ENCODE measurements at regions not wholly inside any gene's neighbourhood (a gene's known extent, or its start where the extent isn't known, plus 50 kb on each side); places are given as distances from the start of the nearest gene placed in this dataset.
"Not testable (repeated sequence)": the region's sequence is repeated elsewhere in the genome, so short reads cannot be mapped to it uniquely, and the experiment has no call there.

DNA sequence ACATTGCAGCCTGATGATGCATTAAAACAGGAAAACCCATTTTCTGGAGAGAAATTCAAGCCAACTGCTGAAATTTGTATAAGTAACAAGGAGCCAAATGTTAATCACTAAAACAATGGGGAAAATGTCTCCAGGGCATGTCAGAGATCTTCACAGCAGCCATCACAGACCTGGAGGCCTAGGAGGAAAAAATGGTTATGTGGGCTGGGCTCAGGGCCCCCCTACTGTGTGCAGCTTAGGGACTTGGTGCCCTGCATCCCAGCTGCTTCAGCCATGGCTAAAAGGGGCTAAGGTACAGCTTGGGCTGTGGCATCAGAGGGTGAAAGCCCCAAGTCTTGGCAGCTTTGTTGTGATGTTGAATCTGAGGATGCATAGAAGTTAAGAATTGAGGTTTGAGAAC, 479.8 kb downstream of the BCKDHB start:
- no peak overlapping the region for H3K4me3 ChIP-seq (ENCODE audit: low read depth, low read length, poor library complexity, severe bottlenecking)
- H3K4me1 ChIP-seq (ENCODE audit: insufficient read depth, low read length, poor library complexity, severe bottlenecking): no peaks in the 10 kb centered on the region
- H4K20me1 ChIP-seq (ENCODE audit: insufficient read depth, low read length): no peaks in the 10 kb centered on the region
- DNase-seq (ENCODE audit: low spot score): no peak
- H3K36me3 ChIP-seq (ENCODE audit: insufficient read depth, low read length): no peaks in the 10 kb centered on the region
- POLR2A ChIA-PET: no interaction called here
- no peaks in the 10 kb centered on the region for H3K79me2 ChIP-seq (ENCODE audit: insufficient read depth, low read depth, low read length)
- BruUV-seq (replicated peaks): no TSS peak
- no peak overlapping the region for H3K27ac ChIP-seq (ENCODE audit: low read depth, low read length, poor library complexity, severe bottlenecking)
- intact Hi-C loops (cut with micrococcal nuclease; ENCODE audit: unreplicated experiment): no loop called here
- CTCF ChIA-PET (ENCODE audit: unreplicated experiment): no interaction called here
- TF ChIP-seq EZH2phosphoT487 (IDR thresholded peaks at IDR 0.05; ENCODE audit: borderline replicate concordance, low read depth, low read length): no peak
- TF ChIP-seq, protein P1, sequence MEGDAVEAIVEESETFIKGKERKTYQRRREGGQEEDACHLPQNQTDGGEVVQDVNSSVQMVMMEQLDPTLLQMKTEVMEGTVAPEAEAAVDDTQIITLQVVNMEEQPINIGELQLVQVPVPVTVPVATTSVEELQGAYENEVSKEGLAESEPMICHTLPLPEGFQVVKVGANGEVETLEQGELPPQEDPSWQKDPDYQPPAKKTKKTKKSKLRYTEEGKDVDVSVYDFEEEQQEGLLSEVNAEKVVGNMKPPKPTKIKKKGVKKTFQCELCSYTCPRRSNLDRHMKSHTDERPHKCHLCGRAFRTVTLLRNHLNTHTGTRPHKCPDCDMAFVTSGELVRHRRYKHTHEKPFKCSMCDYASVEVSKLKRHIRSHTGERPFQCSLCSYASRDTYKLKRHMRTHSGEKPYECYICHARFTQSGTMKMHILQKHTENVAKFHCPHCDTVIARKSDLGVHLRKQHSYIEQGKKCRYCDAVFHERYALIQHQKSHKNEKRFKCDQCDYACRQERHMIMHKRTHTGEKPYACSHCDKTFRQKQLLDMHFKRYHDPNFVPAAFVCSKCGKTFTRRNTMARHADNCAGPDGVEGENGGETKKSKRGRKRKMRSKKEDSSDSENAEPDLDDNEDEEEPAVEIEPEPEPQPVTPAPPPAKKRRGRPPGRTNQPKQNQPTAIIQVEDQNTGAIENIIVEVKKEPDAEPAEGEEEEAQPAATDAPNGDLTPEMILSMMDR (conservative IDR thresholded peaks at IDR 0.05; ENCODE audit: low read length): no peak
- no peaks in the 10 kb centered on the region for H3K9me2 ChIP-seq (ENCODE audit: insufficient read depth, low read length)
- no peaks in the 10 kb centered on the region for H3K9me3 ChIP-seq (ENCODE audit: low read length)
- no peak overlapping the region for H3K4me2 ChIP-seq (ENCODE audit: low read length)
- no peak overlapping the region for H2AFZ ChIP-seq (ENCODE audit: low read length)

DNA sequence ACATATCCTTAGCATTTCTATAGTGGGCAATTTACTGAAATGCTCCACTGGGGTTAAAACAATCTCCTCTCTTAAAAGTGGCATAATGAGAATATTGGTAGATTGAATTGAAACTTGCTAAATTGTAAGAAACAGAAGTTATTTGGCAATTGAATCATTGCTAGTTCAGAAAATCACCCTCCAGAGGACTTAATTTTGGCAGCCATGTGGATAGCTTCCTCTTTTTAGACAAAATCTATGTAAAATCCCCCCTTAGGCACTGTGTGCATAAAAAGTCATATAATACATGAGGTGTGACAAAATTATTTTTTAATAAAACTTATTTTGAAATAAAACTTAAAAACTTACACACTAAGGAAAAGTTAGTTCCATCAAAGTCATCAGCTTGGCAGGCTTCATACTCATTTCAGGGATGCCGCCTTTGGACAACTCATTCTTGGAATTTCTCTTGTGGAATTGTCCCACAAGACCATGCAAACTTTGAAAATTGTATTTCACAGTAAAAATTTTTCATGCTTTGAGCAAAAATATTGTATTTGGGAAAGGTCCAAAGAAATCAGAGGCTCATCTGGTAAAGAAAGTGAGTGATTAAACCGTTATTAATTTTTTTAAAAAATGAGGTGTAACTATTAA, 473.0 kb downstream of the BCKDHB start:
- BruUV-seq (replicated peaks): no TSS peak
- CTCF ChIA-PET (ENCODE audit: unreplicated experiment): no interaction called here
- no peak for TF ChIP-seq EZH2phosphoT487 (IDR thresholded peaks at IDR 0.05; ENCODE audit: borderline replicate concordance, low read depth, low read length)
- TF ChIP-seq, protein P1 (conservative IDR thresholded peaks at IDR 0.05; ENCODE audit: low read length): no peak

DNA sequence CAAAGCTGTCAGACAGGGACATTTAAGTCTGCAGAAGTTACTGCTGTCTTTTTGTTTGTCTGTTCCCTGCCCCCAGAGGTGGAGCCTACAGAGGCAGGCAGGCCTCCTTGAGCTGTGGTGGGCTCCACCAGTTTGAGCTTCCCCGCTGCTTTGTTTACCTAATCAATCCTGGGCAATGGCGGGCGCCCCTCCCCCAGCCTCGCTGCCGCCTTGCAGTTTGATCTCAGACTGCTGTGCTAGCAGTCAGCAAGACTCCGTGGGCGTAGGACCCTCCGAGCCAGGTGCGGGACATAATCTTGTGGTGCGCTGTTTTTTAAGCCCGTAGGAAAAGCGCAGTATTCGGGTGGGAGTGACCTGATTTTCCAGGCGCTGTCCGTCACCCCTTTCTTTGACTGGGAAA, 466.8 kb downstream of the BCKDHB start:
- H3K9me3 ChIP-seq (ENCODE audit: low read length); intact Hi-C loops (cut with micrococcal nuclease; ENCODE audit: unreplicated experiment); H3K4me2 ChIP-seq (ENCODE audit: low read length); H3K27ac ChIP-seq (ENCODE audit: low read depth, low read length, poor library complexity, severe bottlenecking); H2AFZ ChIP-seq (ENCODE audit: low read length); H4K20me1 ChIP-seq (ENCODE audit: insufficient read depth, low read length); H3K4me3 ChIP-seq (ENCODE audit: low read depth, low read length, poor library complexity, severe bottlenecking); H3K36me3 ChIP-seq (ENCODE audit: insufficient read depth, low read length); CTCF ChIA-PET (ENCODE audit: unreplicated experiment); H3K4me1 ChIP-seq (ENCODE audit: insufficient read depth, low read length, poor library complexity, severe bottlenecking); BruUV-seq (replicated peaks); H3K9me2 ChIP-seq (ENCODE audit: insufficient read depth, low read length); H3K79me2 ChIP-seq (ENCODE audit: insufficient read depth, low read depth, low read length); POLR2A ChIA-PET; DNase-seq (ENCODE audit: low spot score): not testable (repeated sequence)

More for the DNA sequence above, 473.0 kb downstream of the BCKDHB start:
- Histone ChIP-seq H3K9me2 (ENCODE audit: insufficient read depth, low read length) (no peaks in the 10 kb centered on the region), H3K79me2 (ENCODE audit: insufficient read depth, low read depth, low read length) (no peaks in the 10 kb centered on the region), H4K20me1 (ENCODE audit: insufficient read depth, low read length) (no peaks in the 10 kb centered on the region), H2AFZ (ENCODE audit: low read length) (no peak overlapping the region), H3K4me2 (ENCODE audit: low read length) (no peak overlapping the region), H3K4me3 (ENCODE audit: low read depth, low read length, poor library complexity, severe bottlenecking) (no peak overlapping the region), H3K9me3 (ENCODE audit: low read length) (no peaks in the 10 kb centered on the region), H3K27ac (ENCODE audit: low read depth, low read length, poor library complexity, severe bottlenecking) (no peak overlapping the region), H3K4me1 (ENCODE audit: insufficient read depth, low read length, poor library complexity, severe bottlenecking) (no peaks in the 10 kb centered on the region), H3K36me3 (ENCODE audit: insufficient read depth, low read length) (no peaks in the 10 kb centered on the region)
- POLR2A ChIA-PET: interaction anchor here (0.6 kb wide), 1 partner anchor 181 kb away, joined by 3 read pairs; no protein-coding TSS in a partner anchor
- no peak for DNase-seq (ENCODE audit: low spot score)
- intact Hi-C loops (cut with micrococcal nuclease; ENCODE audit: unreplicated experiment): no loop called here
